AML-193 (cell line): ENCODE measurements at regions not wholly inside any gene's neighbourhood (a gene's known extent, or its start where the extent isn't known, plus 50 kb on each side); places are given as distances from the start of the nearest gene placed in this dataset.
"Not testable (repeated sequence)": the region's sequence is repeated elsewhere in the genome, so short reads cannot be mapped to it uniquely, and the experiment has no call there.

Source experiments
- DNase-seq, 2 experiments: peaks; one replicate each; lab custom pipeline; 2025; lab: John Stamatoyannopoulos, UW

GRCh38 chr6:12348530-12349511 is 58.7 kb downstream of the EDN1 start:
- DNase-seq: no peak

GRCh38 chr6:12350644-12351170 is 60.5 kb downstream of the EDN1 start:
- no peak for DNase-seq

DNA sequence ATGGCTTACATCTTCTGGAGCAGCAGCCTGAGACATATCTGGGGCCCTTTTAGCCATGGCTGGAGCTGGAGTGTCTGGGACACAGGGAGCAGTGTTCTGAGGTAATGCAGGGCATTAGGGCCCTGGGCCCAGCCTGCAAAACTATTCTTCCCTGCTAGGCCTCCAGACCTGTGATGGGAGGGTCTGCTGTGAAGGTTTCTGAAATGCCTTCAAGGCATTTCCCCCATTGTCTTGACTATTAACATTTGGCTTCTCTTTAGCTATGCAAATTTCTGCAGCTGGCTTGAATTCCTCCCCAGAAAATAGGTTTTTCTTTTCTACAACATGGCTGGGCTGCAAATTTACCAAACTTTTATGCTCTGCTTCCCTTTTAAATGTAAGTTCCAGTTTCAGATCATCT is 61.5 kb downstream of the EDN1 start:
- no peak for DNase-seq

- no peak for DNase-seq
Observed at GRCh38 chr6:12353731-12354130, 63.6 kb downstream of the EDN1 start.

DNA sequence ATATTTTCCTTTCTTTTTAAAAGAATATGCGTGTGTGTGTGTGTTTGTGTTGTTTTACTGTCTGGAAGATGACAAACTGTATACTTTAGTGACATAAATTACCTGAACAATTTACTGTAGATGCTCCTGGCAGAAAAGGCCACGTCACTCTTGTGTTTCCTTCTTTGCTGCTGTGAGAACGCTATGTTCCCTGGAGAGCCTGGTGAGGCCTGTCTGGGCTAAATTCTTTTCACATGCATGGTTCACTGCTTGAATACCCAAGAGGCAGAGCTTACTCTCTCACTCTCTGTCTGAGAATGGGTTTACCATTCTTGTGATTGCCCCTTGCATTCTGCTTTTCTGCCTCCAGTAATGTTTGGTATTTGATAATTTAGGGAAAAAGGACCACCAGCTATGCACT is 64.3 kb downstream of the EDN1 start:
- DNase-seq: no peak

GRCh38 chr6:12355354-12355753 is 65.2 kb downstream of the EDN1 start:
- DNase-seq: no peak

GRCh38 chr6:12356431-12356830 is 66.3 kb downstream of the EDN1 start:
- no peak for DNase-seq

- no peak for DNase-seq
Observed at GRCh38 chr6:12356983-12357972, 67.1 kb downstream of the EDN1 start.

DNA sequence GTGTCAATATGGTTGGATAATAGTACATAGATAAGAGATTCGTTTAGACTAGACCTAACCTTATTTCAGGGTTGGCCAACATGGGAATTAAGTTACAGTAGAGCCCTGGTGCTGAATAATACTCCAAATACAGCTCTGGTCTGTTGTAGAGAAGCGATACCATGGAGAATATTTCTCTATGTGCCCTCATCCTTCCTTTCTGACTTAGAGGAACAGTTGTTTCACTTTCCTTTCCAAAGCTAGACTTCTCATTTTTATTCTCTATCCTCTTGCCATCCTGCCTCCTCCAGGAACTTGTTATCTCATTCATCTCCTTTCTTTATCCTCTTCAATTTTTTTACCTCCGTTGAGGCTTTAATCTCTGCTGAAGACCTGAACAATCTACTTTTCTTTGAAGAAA is 68.9 kb downstream of the EDN1 start:
- DNase-seq: no peak

GRCh38 chr6:12361042-12361765 is 71.0 kb downstream of the EDN1 start:
- no peak for DNase-seq

DNA sequence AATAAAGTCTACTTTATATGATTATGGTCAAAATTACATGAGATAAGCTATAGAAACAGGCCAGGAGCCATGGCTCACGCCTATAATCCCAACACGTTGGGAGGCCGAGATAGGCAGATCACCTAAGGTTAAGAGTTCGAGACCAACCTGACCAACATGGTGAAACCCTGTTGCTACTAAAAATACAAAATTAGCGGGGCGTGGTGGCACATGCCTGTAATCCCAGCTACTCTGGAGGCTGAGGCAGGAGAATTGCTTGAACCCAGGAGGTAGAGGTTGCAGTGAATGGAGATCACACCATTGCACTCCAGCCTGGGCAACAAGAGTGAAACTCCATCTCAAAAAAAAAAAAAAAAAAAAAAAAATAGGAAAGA is 73.1 kb downstream of the EDN1 start:
- not testable (repeated sequence) for DNase-seq

DNA sequence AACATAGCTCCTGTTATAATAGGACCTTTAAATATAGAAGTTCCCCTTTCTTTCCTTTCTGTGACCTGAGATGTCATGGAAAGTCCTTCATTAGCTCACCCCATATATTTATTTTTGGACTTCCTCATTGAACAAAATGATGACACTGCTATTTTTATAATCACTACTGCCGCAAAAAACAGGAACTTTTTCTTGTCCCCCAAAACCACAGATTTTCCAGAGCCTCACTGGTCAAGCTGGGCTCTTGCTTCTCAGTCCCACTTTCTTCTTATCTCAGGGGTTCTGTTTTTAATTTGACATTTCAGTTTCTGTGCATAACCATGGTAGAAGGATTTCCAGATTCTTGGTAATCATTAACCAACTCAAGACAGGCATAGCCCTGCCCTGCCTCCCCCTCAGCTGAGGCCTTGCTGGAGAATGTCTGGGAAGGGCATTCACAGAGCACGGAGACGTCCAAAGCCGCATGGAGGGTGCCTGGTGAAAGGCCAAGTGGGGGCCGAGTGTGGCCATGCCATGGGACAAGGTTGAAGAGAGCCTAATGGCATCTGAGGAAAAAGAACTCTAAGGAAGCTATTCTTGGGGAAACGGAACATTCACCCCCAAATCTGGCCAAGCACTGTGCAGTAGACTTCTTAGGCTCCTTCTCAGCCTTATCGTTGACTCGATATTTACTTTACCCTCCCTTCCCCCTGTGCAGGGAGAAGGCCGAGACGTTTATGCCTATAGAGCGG is 73.7 kb downstream of the EDN1 start:
- peak; percentile 95 to 96 for DNase-seq

GRCh38 chr6:12364621-12365020 is 74.5 kb downstream of the EDN1 start:
- DNase-seq: no peak

DNA sequence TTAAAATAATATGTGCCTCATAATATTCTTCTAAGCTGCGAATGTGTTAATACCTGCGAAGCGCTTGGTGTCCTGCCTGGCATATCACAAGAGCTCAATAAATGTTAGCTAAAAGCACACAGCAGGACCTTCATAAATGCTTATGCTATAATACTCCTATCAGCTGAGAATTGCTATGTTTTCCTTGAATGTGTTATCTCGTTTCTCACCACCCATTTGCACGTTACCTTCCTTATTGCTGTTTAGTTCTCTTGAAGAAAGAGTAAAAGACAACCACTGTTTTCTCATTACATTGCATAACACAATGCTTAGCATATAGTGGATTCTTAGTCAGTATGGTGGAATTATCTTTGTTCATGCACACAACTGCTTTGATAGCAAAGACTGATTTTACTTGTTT is 76.6 kb downstream of the EDN1 start:
- DNase-seq: no peak

DNA sequence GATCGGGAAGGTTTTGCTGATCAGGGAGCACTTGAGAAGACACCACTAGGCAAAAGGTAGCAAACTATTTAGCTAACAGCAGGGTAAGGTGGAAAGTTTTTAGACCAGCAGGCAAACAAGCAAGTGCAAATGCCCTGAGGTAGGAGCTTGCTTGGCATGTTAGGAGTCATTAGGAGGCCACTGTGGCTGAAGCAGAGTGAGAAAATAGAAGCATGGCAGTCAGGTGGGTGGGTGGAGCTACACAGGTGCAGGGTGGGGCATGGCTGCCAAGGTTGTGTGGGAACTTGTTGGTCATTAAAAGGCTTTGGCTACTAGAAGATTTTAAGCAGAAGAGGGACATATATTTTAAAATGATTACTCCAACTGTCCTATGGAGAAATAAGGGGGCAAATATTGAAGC is 77.3 kb downstream of the EDN1 start:
- no peak for DNase-seq

DNA sequence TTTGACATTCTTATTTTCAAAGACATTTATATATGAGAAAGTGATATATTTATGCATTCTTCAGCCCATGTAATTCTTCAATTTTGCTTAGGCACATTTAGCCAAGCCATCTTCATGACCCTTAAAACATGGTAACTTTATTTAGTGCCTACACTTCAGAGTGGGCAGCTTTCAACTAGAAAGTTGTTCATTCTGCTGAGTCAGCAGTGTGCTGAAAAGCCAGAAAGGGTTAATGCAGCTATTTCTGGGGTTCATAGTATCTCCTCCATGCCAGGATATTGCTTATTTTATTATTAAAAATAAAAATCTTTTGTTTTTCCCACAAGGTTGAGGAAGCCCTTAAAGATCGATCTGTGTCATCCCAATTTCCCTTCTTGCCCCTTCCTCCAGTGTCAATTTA is 79.2 kb downstream of the EDN1 start:
- DNase-seq: no peak

- DNase-seq: peak; percentile 90 to 95
Observed at GRCh38 chr6:12369781-12370262, 79.7 kb downstream of the EDN1 start.

DNA sequence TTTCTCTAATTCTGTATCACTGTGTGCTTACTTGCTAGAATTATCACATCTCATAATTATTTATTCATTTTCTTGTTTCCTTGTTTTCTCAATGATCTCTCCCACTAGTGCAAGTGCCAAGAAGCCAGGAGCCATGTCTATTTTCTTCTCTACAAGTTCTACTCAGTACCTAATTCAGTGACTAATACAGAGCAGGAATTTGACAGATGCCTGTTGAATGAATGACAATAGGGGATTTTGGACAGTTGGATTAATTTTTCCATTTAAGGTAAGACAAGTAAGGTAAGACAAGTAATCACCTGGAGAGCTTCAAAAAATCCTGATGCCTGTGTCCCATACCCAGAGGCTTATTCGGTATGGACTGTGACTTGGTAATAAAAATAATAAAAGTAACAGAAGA is 81.0 kb downstream of the EDN1 start:
- no peak for DNase-seq

GRCh38 chr6:12371641-12372146 is 81.5 kb downstream of the EDN1 start:
- DNase-seq: no peak

GRCh38 chr6:12379181-12379580 is 89.0 kb downstream of the EDN1 start:
- no peak for DNase-seq

DNA sequence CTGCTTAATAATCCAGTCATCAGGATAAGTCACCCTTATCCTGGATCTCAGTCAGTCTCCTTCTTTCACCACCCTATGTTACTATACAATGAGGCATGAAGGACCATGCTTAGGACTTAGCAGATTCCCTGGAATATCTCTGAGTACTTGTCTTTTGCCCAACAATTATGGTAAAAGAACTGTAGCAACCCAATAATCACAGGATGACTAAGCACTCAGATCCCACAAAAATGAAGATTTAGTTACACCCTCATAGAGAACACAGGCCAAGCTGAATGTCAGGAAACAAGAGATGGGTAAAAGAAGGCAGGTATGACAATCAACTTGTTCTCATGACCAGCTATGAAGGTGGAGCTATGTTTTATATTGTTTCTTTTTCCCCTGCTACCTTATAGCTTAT is 91.4 kb downstream of the EDN1 start:
- DNase-seq: no peak
